Erythroblast (primary cell): ENCODE measurements at regions not wholly inside any gene's neighbourhood (a gene's known extent, or its start where the extent isn't known, plus 50 kb on each side); places are given as distances from the start of the nearest gene placed in this dataset.

ENCODE experiments used
- GATA1 ChIP-seq: IDR thresholded peaks from 2 replicates; pipeline ENCODE4 v1.6.1; 2011; ENCODE audit warnings: low read depth, mild to moderate bottlenecking, control low read depth, low read length, moderate library complexity
- POLR2A ChIP-seq: IDR thresholded peaks from 2 replicates; pipeline ENCODE4 v1.6.1; 2011; ENCODE audit warnings: mild to moderate bottlenecking, low read length

- no peak for TF ChIP-seq POLR2A
- TF ChIP-seq GATA1, result no peak
Measured at GRCh38 chr2:8525236-8525581, 156.6 kb upstream of the ID2 start.
